Mesenchymal stem cell (in vitro differentiated cells and primary cell): ENCODE measurements at regions not wholly inside any gene's neighbourhood (a gene's known extent, or its start where the extent isn't known, plus 50 kb on each side); places are given as distances from the start of the nearest gene placed in this dataset.

Source experiments
- DNase-seq: peaks from one replicate; pipeline ENCODE4 v3.0.0-alpha.2; 2013
- H2AFZ ChIP-seq: one replicate; pipeline ENCODE4 v1.6.1; 2013; ENCODE audit warnings: low read depth, mild to moderate bottlenecking, control low read depth, inconsistent platforms, low read length, moderate library complexity
- H2AK5ac ChIP-seq: 2 replicates; pipeline ENCODE4 v1.6.1; 2013; ENCODE audit warnings: low read length, moderate library complexity, mild to moderate bottlenecking, inconsistent platforms; ENCODE audit not compliant: severe bottlenecking
- H2BK120ac ChIP-seq: one replicate; pipeline ENCODE4 v1.6.1; 2013; ENCODE audit warnings: low read depth, mild to moderate bottlenecking, inconsistent platforms, low read length, moderate library complexity
- H2BK12ac ChIP-seq, 2 experiments: one replicate each; pipeline ENCODE4 v1.6.1; 2013; ENCODE audit warnings: inconsistent platforms in 2 of 2, low read length in 2 of 2, mild to moderate bottlenecking in 2 of 2, moderate library complexity in 2 of 2, control low read depth in 1 of 2
- H2BK15ac ChIP-seq: one replicate; pipeline ENCODE4 v1.6.1; 2013; ENCODE audit warnings: mild to moderate bottlenecking, low read depth, inconsistent platforms; ENCODE audit not compliant: poor library complexity, severe bottlenecking
- H2BK5ac ChIP-seq: 2 replicates; pipeline ENCODE4 v1.6.1; 2013; ENCODE audit warnings: low read depth, mild to moderate bottlenecking, low read length, control low read depth, inconsistent platforms; ENCODE audit not compliant: poor library complexity, severe bottlenecking
- H3K14ac ChIP-seq, 2 experiments: one replicate each; pipeline ENCODE4 v1.6.1; 2013; ENCODE audit warnings: inconsistent platforms in 2 of 2, low read length in 2 of 2, control low read depth in 1 of 2, mild to moderate bottlenecking in 1 of 2, moderate library complexity in 1 of 2
- H3K18ac ChIP-seq, 2 experiments: one replicate each; pipeline ENCODE4 v1.6.1; 2013; ENCODE audit warnings: inconsistent platforms in 2 of 2, low read length in 2 of 2, control low read depth in 1 of 2, low read depth in 1 of 2, mild to moderate bottlenecking in 1 of 2
- H3K23ac ChIP-seq, 2 experiments: one replicate each; pipeline ENCODE4 v1.6.1; 2013; ENCODE audit warnings: inconsistent platforms in 2 of 2, low read length in 2 of 2, mild to moderate bottlenecking in 2 of 2, moderate library complexity in 2 of 2, control low read depth in 1 of 2
- H3K27ac ChIP-seq: 2 replicates; pipeline ENCODE4 v1.5.1; 2013; ENCODE audit warnings: mild to moderate bottlenecking, moderate library complexity, low read length, control low read depth, inconsistent platforms; ENCODE audit not compliant: poor library complexity, severe bottlenecking
- H3K27me3 ChIP-seq, 2 experiments: 2 replicates each; pipeline versions ENCODE4 v1.6.1 to v1.7.0; 2013; ENCODE audit warnings: low read length in 2 of 2, mild to moderate bottlenecking in 2 of 2, moderate library complexity in 2 of 2, control low read depth in 1 of 2, inconsistent platforms in 1 of 2; ENCODE audit not compliant: control insufficient read depth in 1 of 2, insufficient read depth in 1 of 2
- H3K36me3 ChIP-seq, 2 experiments: 2 replicates each; pipeline versions ENCODE4 v1.6.1 to v1.7.0; 2013; ENCODE audit warnings: low read length in 2 of 2, control low read depth in 1 of 2, inconsistent platforms in 1 of 2, low read depth in 1 of 2, mild to moderate bottlenecking in 1 of 2; ENCODE audit not compliant: insufficient read depth in 2 of 2, control insufficient read depth in 1 of 2
- H3K4ac ChIP-seq, 2 experiments: one replicate each; pipeline ENCODE4 v1.6.1; 2013; ENCODE audit warnings: inconsistent platforms in 2 of 2, low read length in 2 of 2, mild to moderate bottlenecking in 2 of 2, moderate library complexity in 2 of 2, control low read depth in 1 of 2, low read depth in 1 of 2
- H3K4me1 ChIP-seq: 2 replicates; pipeline ENCODE4 v1.6.1; 2013; ENCODE audit warnings: low read depth, low read length, control low read depth; ENCODE audit not compliant: control insufficient read depth, insufficient read depth
- H3K4me2 ChIP-seq: 2 replicates; pipeline ENCODE4 v1.6.1; 2013; ENCODE audit warnings: low read length, mild to moderate bottlenecking, inconsistent platforms; ENCODE audit not compliant: poor library complexity, severe bottlenecking
- H3K4me3 ChIP-seq, 2 experiments: 2 replicates each; pipeline versions ENCODE4 v1.5.1 to v1.7.0; 2013; ENCODE audit warnings: low read length in 2 of 2, mild to moderate bottlenecking in 2 of 2, control low read depth in 1 of 2, low read depth in 1 of 2; ENCODE audit not compliant: insufficient read depth in 1 of 2
- H3K79me1 ChIP-seq: replicated peaks from 2 replicates; pipeline ENCODE4 v1.6.1; 2013; ENCODE audit warnings: mild to moderate bottlenecking, control low read depth, low read length, inconsistent platforms; ENCODE audit not compliant: poor library complexity, severe bottlenecking
- H3K9ac ChIP-seq: 2 replicates; pipeline ENCODE4 v1.7.0; 2013; ENCODE audit warnings: mild to moderate bottlenecking, low read length, moderate library complexity
- H3K9me3 ChIP-seq: 2 replicates; pipeline ENCODE4 v1.7.0; 2013; ENCODE audit warnings: mild to moderate bottlenecking, low read length; ENCODE audit not compliant: control insufficient read depth
- H4K8ac ChIP-seq: one replicate; pipeline ENCODE4 v1.6.1; 2013; ENCODE audit warnings: inconsistent platforms, mild to moderate bottlenecking, low read length, moderate library complexity
- H4K91ac ChIP-seq: one replicate; pipeline ENCODE4 v1.6.1; 2013; ENCODE audit warnings: mild to moderate bottlenecking, low read length, inconsistent platforms
- WGBS: methylation state at CpG from one replicate; pipeline ENCODE4 v1.1.7; 2013; ENCODE audit warnings: mixed read lengths; 5-methylcytosine and 5-hydroxymethylcytosine counted together

GRCh38 chr4:10321931-10322330, 135.3 kb downstream of the ZNF518B start:
- H3K4me1 ChIP-seq: no peaks in the 10 kb centered on the region
- H3K27ac ChIP-seq: no peak overlapping the region
- H2AFZ ChIP-seq: no peak overlapping the region
- no peak overlapping the region for H3K4me3 ChIP-seq
- H3K36me3 ChIP-seq: no peaks in the 10 kb centered on the region
- H3K4ac ChIP-seq: no peak overlapping the region
- DNase-seq: no peak
- H2BK15ac ChIP-seq: no peak overlapping the region
- no peaks in the 10 kb centered on the region for H3K79me1 ChIP-seq
- peaks cover 4% of the 10 kb centered on the region for H3K9me3 ChIP-seq
- no peak overlapping the region for H2BK5ac ChIP-seq
- H3K27me3 ChIP-seq: peaks cover 0 to 4% of the 10 kb centered on the region in 2 experiments
- H3K18ac ChIP-seq: no peak overlapping the region
- H3K23ac ChIP-seq: no peak overlapping the region
- no peak overlapping the region for H3K14ac ChIP-seq
- no peak overlapping the region for H4K8ac ChIP-seq
- no peak overlapping the region for H2BK12ac ChIP-seq
- 43% methylated on average over 1 of the region's 2 CpGs for WGBS
- H4K91ac ChIP-seq: no peak overlapping the region
- H2AK5ac ChIP-seq: no peak overlapping the region
- no peak overlapping the region for H2BK120ac ChIP-seq
- no peak overlapping the region for H3K9ac ChIP-seq
- H3K4me2 ChIP-seq: no peak overlapping the region

- no peak overlapping the region for H3K27ac ChIP-seq
- no peak overlapping the region for H2BK120ac ChIP-seq
- no peak overlapping the region for H3K18ac ChIP-seq
- no peak for DNase-seq
- no peak overlapping the region for H3K4ac ChIP-seq
- no peak overlapping the region for H2BK15ac ChIP-seq
- no peaks in the 10 kb centered on the region for H3K79me1 ChIP-seq
- H2AK5ac ChIP-seq: no peak overlapping the region
- H3K27me3 ChIP-seq: peaks cover 0 to 4% of the 10 kb centered on the region in 2 experiments
- no peak overlapping the region for H3K9ac ChIP-seq
- peaks cover 4% of the 10 kb centered on the region for H3K9me3 ChIP-seq
- H4K91ac ChIP-seq: no peak overlapping the region
- WGBS: 54% methylated on average over 3 of the region's 4 CpGs
- no peak overlapping the region for H3K14ac ChIP-seq
- no peaks in the 10 kb centered on the region for H3K4me1 ChIP-seq
- no peak overlapping the region for H2AFZ ChIP-seq
- H3K4me3 ChIP-seq: no peak overlapping the region
- H3K23ac ChIP-seq: no peak overlapping the region
- no peaks in the 10 kb centered on the region for H3K36me3 ChIP-seq
- H3K4me2 ChIP-seq: no peak overlapping the region
- no peak overlapping the region for H2BK5ac ChIP-seq
- no peak overlapping the region for H2BK12ac ChIP-seq
- no peak overlapping the region for H4K8ac ChIP-seq
These were observed 137.1 kb downstream of the ZNF518B start for GRCh38 chr4:10320130-10320529.

- H3K9me3 ChIP-seq: no peaks in the 10 kb centered on the region
- no peak overlapping the region for H4K8ac ChIP-seq
- H2BK15ac ChIP-seq: no peak overlapping the region
- no peak overlapping the region for H3K23ac ChIP-seq
- no peak overlapping the region for H3K4me3 ChIP-seq
- no peak overlapping the region for H3K27ac ChIP-seq
- no peaks in the 10 kb centered on the region for H3K36me3 ChIP-seq
- no peak overlapping the region for H2BK12ac ChIP-seq
- no peaks in the 10 kb centered on the region for H3K79me1 ChIP-seq
- H3K14ac ChIP-seq: no peak overlapping the region
- WGBS: 65% methylated on average over 2 of the region's 2 CpGs
- H3K4me1 ChIP-seq: no peaks in the 10 kb centered on the region
- no peak overlapping the region for H3K9ac ChIP-seq
- no peak overlapping the region for H4K91ac ChIP-seq
- no peak overlapping the region for H2AK5ac ChIP-seq
- H2AFZ ChIP-seq: no peak overlapping the region
- no peak overlapping the region for H3K4ac ChIP-seq
- peaks cover 0 to 4% of the 10 kb centered on the region in 2 experiments for H3K27me3 ChIP-seq
- H2BK5ac ChIP-seq: no peak overlapping the region
- no peak for DNase-seq
- H2BK120ac ChIP-seq: no peak overlapping the region
- no peak overlapping the region for H3K4me2 ChIP-seq
- H3K18ac ChIP-seq: no peak overlapping the region
These were observed 139.9 kb downstream of the ZNF518B start for GRCh38 chr4:10317345-10317744.

GRCh38 chr4:10316851-10317250, 140.4 kb downstream of the ZNF518B start:
- no peaks in the 10 kb centered on the region for H3K36me3 ChIP-seq
- H4K91ac ChIP-seq: no peak overlapping the region
- no peak overlapping the region for H2AK5ac ChIP-seq
- no peak overlapping the region for H3K4me2 ChIP-seq
- peaks cover 0 to 4% of the 10 kb centered on the region in 2 experiments for H3K27me3 ChIP-seq
- H3K14ac ChIP-seq: no peak overlapping the region
- H3K18ac ChIP-seq: no peak overlapping the region
- no peak overlapping the region for H2BK12ac ChIP-seq
- no peaks in the 10 kb centered on the region for H3K4me1 ChIP-seq
- H3K27ac ChIP-seq: no peak overlapping the region
- H3K4ac ChIP-seq: no peak overlapping the region
- no peak overlapping the region for H2BK5ac ChIP-seq
- no peak overlapping the region for H3K23ac ChIP-seq
- no peak for DNase-seq
- H3K4me3 ChIP-seq: no peak overlapping the region
- no peak overlapping the region for H2BK15ac ChIP-seq
- H3K9ac ChIP-seq: no peak overlapping the region
- 73% methylated on average over 2 of the region's 3 CpGs for WGBS
- H4K8ac ChIP-seq: no peak overlapping the region
- H2BK120ac ChIP-seq: no peak overlapping the region
- H3K79me1 ChIP-seq: no peaks in the 10 kb centered on the region
- H3K9me3 ChIP-seq: no peaks in the 10 kb centered on the region
- H2AFZ ChIP-seq: no peak overlapping the region
